ENCODE measurements at regions not wholly inside any gene's neighbourhood (a gene's known extent, or its start where the extent isn't known, plus 50 kb on each side); places are given as distances from the start of the nearest gene placed in this dataset.

DNA sequence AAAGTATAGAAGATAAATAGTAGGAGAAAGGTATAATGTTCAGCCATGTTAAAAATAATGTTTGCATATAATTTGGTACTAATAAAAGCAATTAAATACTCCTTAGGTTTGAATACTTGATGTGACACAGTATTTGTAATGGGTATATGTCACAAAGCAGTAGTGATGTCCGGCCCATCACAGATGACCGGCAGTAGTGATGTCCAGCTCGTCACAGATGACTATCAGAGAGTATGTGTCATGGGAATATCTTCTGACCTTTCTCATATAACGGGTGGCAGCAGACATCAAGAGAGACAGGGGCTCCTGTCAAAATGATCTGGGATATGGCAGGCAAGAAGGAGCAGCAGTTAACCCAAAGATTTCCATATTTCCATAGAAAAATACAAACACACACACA lies 477.4 kb upstream of the KLF6 start:
- no peak for FAIRE-seq
- peaks cover 9% of the 10 kb centered on the region for H3K4me1 Mint-ChIP-seq (ENCODE audit: low read depth, unreplicated experiment)

DNA sequence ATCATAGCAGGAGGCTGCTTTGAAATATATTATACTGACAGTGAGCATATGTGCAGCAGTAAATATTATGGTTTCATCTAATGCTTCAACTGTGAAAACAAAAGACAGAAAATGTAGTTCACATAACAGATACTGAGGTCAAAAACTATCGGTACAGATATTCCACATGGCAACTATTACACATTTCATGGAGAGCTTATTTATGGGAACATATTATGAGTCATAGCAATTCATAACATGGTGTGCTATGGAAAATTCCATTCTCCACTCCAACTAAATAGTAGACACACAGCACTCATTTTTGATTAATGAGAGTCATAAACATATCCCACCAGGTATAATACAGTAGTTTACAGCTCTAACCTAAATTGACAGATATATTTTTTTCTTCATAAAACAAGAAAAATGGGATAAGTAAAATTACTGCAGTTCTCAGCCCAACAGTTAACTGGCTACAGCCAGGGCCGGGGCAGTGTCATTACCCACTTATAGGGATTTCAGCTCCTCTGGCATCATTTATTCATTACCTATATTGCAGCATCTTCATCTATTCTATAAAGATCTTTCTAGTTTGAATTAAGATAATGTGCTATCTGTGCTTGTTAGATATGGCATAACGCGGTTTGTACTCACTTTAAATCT lies 475.6 kb upstream of the KLF6 start:
- Histone ChIP-seq H3K27ac (ENCODE audit: low read depth, low read length) (peak overlapping the region; percentile 30), H3K9me3 (ENCODE audit: insufficient read depth, low read depth, low read length) (no peaks in the 10 kb centered on the region), H4K20me1 (ENCODE audit: insufficient read depth, low read length) (no peaks in the 10 kb centered on the region), H3K4me2 (ENCODE audit: low read length) (peak overlapping the region; percentile 19), H3K4me3 (ENCODE audit: insufficient read depth, low read depth, low read length) (no peak overlapping the region), H2AFZ (ENCODE audit: low read depth, low read length) (no peak overlapping the region), H3K27me3 (ENCODE audit: insufficient read depth, low read length) (no peaks in the 10 kb centered on the region), H3K36me3 (ENCODE audit: insufficient read depth, low read length) (no peaks in the 10 kb centered on the region), H3K4me1 (ENCODE audit: insufficient read depth, low read length) (peaks cover 3% of the 10 kb centered on the region), H3K9ac (ENCODE audit: low read length) (no peak overlapping the region), H3K79me2 (ENCODE audit: insufficient read depth, low read length) (no peaks in the 10 kb centered on the region)
- Mint-ChIP-seq H3K36me3 (ENCODE audit: low read depth, unreplicated experiment) (peaks cover 4% of the 10 kb centered on the region), H3K4me1 (ENCODE audit: low read depth, unreplicated experiment) (peaks cover 8% of the 10 kb centered on the region), H3K27ac (ENCODE audit: unreplicated experiment) (no peak overlapping the region), H3K27me3 (ENCODE audit: low read depth, unreplicated experiment) (no peaks in the 10 kb centered on the region), H3K4me3 (ENCODE audit: unreplicated experiment) (no peak overlapping the region), H3K9me3 (ENCODE audit: unreplicated experiment) (peaks cover 14% of the 10 kb centered on the region)
- FAIRE-seq (peak; percentile 62), DNase-seq (ENCODE audit: low read depth) (peak; percentile 52)
- TF ChIP-seq, protein P1, sequence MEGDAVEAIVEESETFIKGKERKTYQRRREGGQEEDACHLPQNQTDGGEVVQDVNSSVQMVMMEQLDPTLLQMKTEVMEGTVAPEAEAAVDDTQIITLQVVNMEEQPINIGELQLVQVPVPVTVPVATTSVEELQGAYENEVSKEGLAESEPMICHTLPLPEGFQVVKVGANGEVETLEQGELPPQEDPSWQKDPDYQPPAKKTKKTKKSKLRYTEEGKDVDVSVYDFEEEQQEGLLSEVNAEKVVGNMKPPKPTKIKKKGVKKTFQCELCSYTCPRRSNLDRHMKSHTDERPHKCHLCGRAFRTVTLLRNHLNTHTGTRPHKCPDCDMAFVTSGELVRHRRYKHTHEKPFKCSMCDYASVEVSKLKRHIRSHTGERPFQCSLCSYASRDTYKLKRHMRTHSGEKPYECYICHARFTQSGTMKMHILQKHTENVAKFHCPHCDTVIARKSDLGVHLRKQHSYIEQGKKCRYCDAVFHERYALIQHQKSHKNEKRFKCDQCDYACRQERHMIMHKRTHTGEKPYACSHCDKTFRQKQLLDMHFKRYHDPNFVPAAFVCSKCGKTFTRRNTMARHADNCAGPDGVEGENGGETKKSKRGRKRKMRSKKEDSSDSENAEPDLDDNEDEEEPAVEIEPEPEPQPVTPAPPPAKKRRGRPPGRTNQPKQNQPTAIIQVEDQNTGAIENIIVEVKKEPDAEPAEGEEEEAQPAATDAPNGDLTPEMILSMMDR (IDR thresholded peaks at IDR 0.05; ENCODE audit: insufficient read depth, low read depth, low read length) = no peak
- TF ChIP-seq EZH2 (IDR thresholded peaks at IDR 0.05; ENCODE audit: insufficient read depth, low read length) = no peak

More for the DNA sequence above, 477.4 kb upstream of the KLF6 start:
- DNase-seq (ENCODE audit: low read depth) = no peak
- TF ChIP-seq, protein P1 (IDR thresholded peaks at IDR 0.05; ENCODE audit: insufficient read depth, low read depth, low read length) = no peak
- no peak for TF ChIP-seq EZH2 (IDR thresholded peaks at IDR 0.05; ENCODE audit: insufficient read depth, low read length)
- Histone ChIP-seq H3K27me3 (ENCODE audit: insufficient read depth, low read length) (no peaks in the 10 kb centered on the region), H3K4me2 (ENCODE audit: low read length) (no peak overlapping the region), H2AFZ (ENCODE audit: low read depth, low read length) (no peak overlapping the region), H3K27ac (ENCODE audit: low read depth, low read length) (no peak overlapping the region), H3K9ac (ENCODE audit: low read length) (no peak overlapping the region), H3K9me3 (ENCODE audit: insufficient read depth, low read depth, low read length) (no peaks in the 10 kb centered on the region), H4K20me1 (ENCODE audit: insufficient read depth, low read length) (no peaks in the 10 kb centered on the region), H3K36me3 (ENCODE audit: insufficient read depth, low read length) (no peaks in the 10 kb centered on the region), H3K4me1 (ENCODE audit: insufficient read depth, low read length) (peaks cover 3% of the 10 kb centered on the region), H3K4me3 (ENCODE audit: insufficient read depth, low read depth, low read length) (no peak overlapping the region), H3K79me2 (ENCODE audit: insufficient read depth, low read length) (no peaks in the 10 kb centered on the region)
- Mint-ChIP-seq H3K9me3 (ENCODE audit: unreplicated experiment) (peaks cover 10% of the 10 kb centered on the region), H3K36me3 (ENCODE audit: low read depth, unreplicated experiment) (peaks cover 2% of the 10 kb centered on the region), H3K27ac (ENCODE audit: unreplicated experiment) (no peak overlapping the region), H3K27me3 (ENCODE audit: low read depth, unreplicated experiment) (no peaks in the 10 kb centered on the region), H3K4me3 (ENCODE audit: unreplicated experiment) (no peak overlapping the region)

DNA sequence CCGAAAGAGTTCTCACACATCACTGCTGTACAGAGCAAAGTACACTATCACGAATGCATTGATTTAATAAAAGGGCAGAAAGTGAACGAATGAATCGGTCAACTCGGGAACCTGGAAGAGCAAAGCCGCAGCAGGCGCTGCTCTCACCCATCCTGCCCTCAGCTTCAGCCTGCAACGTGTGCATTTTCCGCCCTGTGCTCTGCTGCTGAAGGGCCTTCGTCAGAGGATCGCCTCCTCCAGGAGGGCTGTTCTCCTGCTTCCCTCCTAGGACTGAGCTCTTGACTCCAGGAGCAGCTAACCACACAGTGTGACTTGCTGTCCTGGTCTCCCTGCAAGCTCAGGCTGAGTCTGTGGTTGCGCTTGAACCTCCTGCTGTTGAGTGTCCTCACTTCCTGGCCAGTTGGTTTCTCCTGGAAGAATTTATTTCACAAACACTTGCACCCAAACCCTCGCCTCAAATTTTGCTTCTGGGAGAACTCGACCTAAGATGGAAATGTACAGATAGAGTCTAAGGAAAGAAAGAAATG lies 473.0 kb upstream of the KLF6 start:
- H3K27ac Mint-ChIP-seq (ENCODE audit: unreplicated experiment) = no peak overlapping the region
- peaks cover 4% of the 10 kb centered on the region for H3K36me3 Mint-ChIP-seq (ENCODE audit: low read depth, unreplicated experiment)
- peaks cover 18% of the 10 kb centered on the region for H3K4me1 Mint-ChIP-seq (ENCODE audit: low read depth, unreplicated experiment)
- H3K9me3 Mint-ChIP-seq (ENCODE audit: unreplicated experiment) = peaks cover 20% of the 10 kb centered on the region
- H3K4me3 ChIP-seq (ENCODE audit: insufficient read depth, low read depth, low read length) = no peak overlapping the region
- no peaks in the 10 kb centered on the region for H3K36me3 ChIP-seq (ENCODE audit: insufficient read depth, low read length)
- no peaks in the 10 kb centered on the region for H3K9me3 ChIP-seq (ENCODE audit: insufficient read depth, low read depth, low read length)
- no peaks in the 10 kb centered on the region for H3K27me3 ChIP-seq (ENCODE audit: insufficient read depth, low read length)
- DNase-seq (ENCODE audit: low read depth) (no peak), FAIRE-seq (no peak)
- TF ChIP-seq EZH2 (IDR thresholded peaks at IDR 0.05; ENCODE audit: insufficient read depth, low read length) = no peak
- TF ChIP-seq, protein P1 (IDR thresholded peaks at IDR 0.05; ENCODE audit: insufficient read depth, low read depth, low read length) = no peak
- no peaks in the 10 kb centered on the region for H4K20me1 ChIP-seq (ENCODE audit: insufficient read depth, low read length)
- no peak overlapping the region for H2AFZ ChIP-seq (ENCODE audit: low read depth, low read length)
- no peak overlapping the region for H3K4me2 ChIP-seq (ENCODE audit: low read length)
- no peak overlapping the region for H3K9ac ChIP-seq (ENCODE audit: low read length)
- H3K27ac ChIP-seq (ENCODE audit: low read depth, low read length) = no peak overlapping the region
- H3K4me1 ChIP-seq (ENCODE audit: insufficient read depth, low read length) = peaks cover 7% of the 10 kb centered on the region
- H3K79me2 ChIP-seq (ENCODE audit: insufficient read depth, low read length) = no peaks in the 10 kb centered on the region
- no peak overlapping the region for H3K4me3 Mint-ChIP-seq (ENCODE audit: unreplicated experiment)
- H3K27me3 Mint-ChIP-seq (ENCODE audit: low read depth, unreplicated experiment) = no peaks in the 10 kb centered on the region
